ENCODE measurements at regions not wholly inside any gene's neighbourhood (a gene's known extent, or its start where the extent isn't known, plus 50 kb on each side); places are given as distances from the start of the nearest gene placed in this dataset.

DNA sequence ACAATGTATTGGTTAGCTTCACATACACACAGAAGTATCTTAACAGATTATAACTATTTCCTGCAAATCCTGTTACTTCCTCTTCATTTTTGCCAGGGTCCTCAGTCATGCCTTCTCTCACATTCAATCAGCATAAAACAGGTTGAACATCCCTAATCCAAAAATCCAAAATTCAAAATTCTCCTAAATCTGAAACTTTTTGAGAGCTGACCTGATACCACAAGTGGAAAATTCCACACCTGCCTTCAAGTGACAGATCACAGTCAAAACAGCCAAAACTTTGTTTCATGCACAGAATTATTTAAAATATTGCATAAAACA, 62.9 kb upstream of the FBXO28 start:
- Histone ChIP-seq H3K4me1 (no peaks in the 10 kb centered on the region), H3K9me3 (no peaks in the 10 kb centered on the region), H3K27me3 (no peaks in the 10 kb centered on the region), H3K36me3 (ENCODE audit: low read depth, missing control alignments) (no peaks in the 10 kb centered on the region), H3K27ac (no peak overlapping the region), H3K4me3 (no peak overlapping the region)
- intact Hi-C loops (cut with DNase I; ENCODE audit: low total_unique reads), result no loop called here
- DNase-seq, result no peak
- no peak for TF ChIP-seq POLR2A (IDR thresholded peaks at IDR 0.05)
- TF ChIP-seq, protein P1, sequence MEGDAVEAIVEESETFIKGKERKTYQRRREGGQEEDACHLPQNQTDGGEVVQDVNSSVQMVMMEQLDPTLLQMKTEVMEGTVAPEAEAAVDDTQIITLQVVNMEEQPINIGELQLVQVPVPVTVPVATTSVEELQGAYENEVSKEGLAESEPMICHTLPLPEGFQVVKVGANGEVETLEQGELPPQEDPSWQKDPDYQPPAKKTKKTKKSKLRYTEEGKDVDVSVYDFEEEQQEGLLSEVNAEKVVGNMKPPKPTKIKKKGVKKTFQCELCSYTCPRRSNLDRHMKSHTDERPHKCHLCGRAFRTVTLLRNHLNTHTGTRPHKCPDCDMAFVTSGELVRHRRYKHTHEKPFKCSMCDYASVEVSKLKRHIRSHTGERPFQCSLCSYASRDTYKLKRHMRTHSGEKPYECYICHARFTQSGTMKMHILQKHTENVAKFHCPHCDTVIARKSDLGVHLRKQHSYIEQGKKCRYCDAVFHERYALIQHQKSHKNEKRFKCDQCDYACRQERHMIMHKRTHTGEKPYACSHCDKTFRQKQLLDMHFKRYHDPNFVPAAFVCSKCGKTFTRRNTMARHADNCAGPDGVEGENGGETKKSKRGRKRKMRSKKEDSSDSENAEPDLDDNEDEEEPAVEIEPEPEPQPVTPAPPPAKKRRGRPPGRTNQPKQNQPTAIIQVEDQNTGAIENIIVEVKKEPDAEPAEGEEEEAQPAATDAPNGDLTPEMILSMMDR (IDR thresholded peaks at IDR 0.05), result no peak

GRCh38 chr1:224047538-224047937, 66.4 kb upstream of the FBXO28 start:
- TF ChIP-seq, protein P1 (IDR thresholded peaks at IDR 0.05), result no peak
- TF ChIP-seq POLR2A (IDR thresholded peaks at IDR 0.05), result no peak
- DNase-seq, result no peak
- H3K36me3 ChIP-seq (ENCODE audit: low read depth, missing control alignments), result no peaks in the 10 kb centered on the region
- H3K27me3 ChIP-seq, result no peaks in the 10 kb centered on the region
- no peaks in the 10 kb centered on the region for H3K4me1 ChIP-seq
- 86 to 87% methylated on average over 2 of the region's 2 CpGs for WGBS, 2 donors
- no peak overlapping the region for H3K27ac ChIP-seq
- intact Hi-C loops (cut with DNase I; ENCODE audit: low total_unique reads), result no loop called here
- H3K9me3 ChIP-seq, result no peaks in the 10 kb centered on the region
- H3K4me3 ChIP-seq, result no peak overlapping the region

- intact Hi-C loops (cut with DNase I; ENCODE audit: low total_unique reads), result no loop called here
- DNase-seq, result no peak
- H3K9me3 ChIP-seq, result no peaks in the 10 kb centered on the region
- no peaks in the 10 kb centered on the region for H3K36me3 ChIP-seq (ENCODE audit: low read depth, missing control alignments)
- H3K27me3 ChIP-seq, result no peaks in the 10 kb centered on the region
- H3K4me3 ChIP-seq, result no peak overlapping the region
- no peak for TF ChIP-seq POLR2A (IDR thresholded peaks at IDR 0.05)
- TF ChIP-seq, protein P1 (IDR thresholded peaks at IDR 0.05), result no peak
- no peak overlapping the region for H3K27ac ChIP-seq
- no peaks in the 10 kb centered on the region for H3K4me1 ChIP-seq
- 68 to 81% methylated on average over 7 of the region's 7 CpGs for WGBS, 2 donors
Measured at GRCh38 chr1:224045556-224045955, 68.4 kb upstream of the FBXO28 start.

- TF ChIP-seq, protein P1 (IDR thresholded peaks at IDR 0.05), result no peak
- no peak for TF ChIP-seq POLR2A (IDR thresholded peaks at IDR 0.05)
- DNase-seq, result no peak
- H3K27me3 ChIP-seq, result no peaks in the 10 kb centered on the region
- H3K36me3 ChIP-seq (ENCODE audit: low read depth, missing control alignments), result no peaks in the 10 kb centered on the region
- no peak overlapping the region for H3K27ac ChIP-seq
- H3K4me3 ChIP-seq, result no peak overlapping the region
- no peaks in the 10 kb centered on the region for H3K9me3 ChIP-seq
- intact Hi-C loops (cut with DNase I; ENCODE audit: low total_unique reads), result no loop called here
- WGBS, 2 donors, result 94% methylated on average over 4 of the region's 4 CpGs
- H3K4me1 ChIP-seq, result no peaks in the 10 kb centered on the region
Measured at GRCh38 chr1:224044420-224044819, 69.5 kb upstream of the FBXO28 start.

- 55 to 69% methylated on average over 4 of the region's 4 CpGs for WGBS, 2 donors
- Histone ChIP-seq H3K4me1 (no peaks in the 10 kb centered on the region), H3K27ac (no peak overlapping the region), H3K4me3 (no peak overlapping the region), H3K9me3 (no peaks in the 10 kb centered on the region), H3K36me3 (ENCODE audit: low read depth, missing control alignments) (no peaks in the 10 kb centered on the region), H3K27me3 (no peaks in the 10 kb centered on the region)
- DNase-seq, result no peak
- TF ChIP-seq, protein P1 (IDR thresholded peaks at IDR 0.05), result no peak
- TF ChIP-seq POLR2A (IDR thresholded peaks at IDR 0.05), result no peak
- intact Hi-C loops (cut with DNase I; ENCODE audit: low total_unique reads), result no loop called here
Measured at GRCh38 chr1:224042557-224043118, 71.3 kb upstream of the FBXO28 start.

All from testis (tissue), 2 donors.